ENCODE measurements at regions not wholly inside any gene's neighbourhood (a gene's known extent, or its start where the extent isn't known, plus 50 kb on each side); places are given as distances from the start of the nearest gene placed in this dataset.

DNA sequence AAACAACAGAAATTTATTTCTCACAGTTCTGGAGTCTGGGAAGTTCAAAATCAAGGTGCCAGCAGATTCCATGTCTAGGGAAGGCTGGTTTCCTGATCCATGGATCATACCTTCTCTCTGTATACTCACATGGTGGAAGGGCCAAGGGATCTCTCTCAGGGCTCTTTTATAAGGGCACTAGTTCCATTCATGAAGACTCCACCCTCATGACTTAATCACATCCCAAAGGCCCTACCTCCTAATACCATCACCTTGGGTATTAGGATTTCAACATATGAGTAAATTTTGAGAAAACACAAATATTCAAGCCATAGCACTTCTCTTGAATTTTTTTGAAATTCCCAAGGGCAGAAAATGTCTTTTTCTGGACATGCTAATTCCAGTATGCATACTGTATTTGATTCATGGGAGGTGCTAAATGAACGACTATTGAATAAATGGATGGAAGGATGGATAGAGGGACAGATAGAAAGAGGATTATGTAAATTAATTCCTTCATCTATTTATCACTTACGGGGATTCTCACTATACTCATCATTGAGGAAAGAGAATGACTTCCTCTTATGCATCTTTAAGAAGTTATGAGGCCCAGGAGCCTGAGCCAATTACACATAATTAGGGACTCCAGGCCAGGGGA is 182.8 kb downstream of the NRIP1 start:
- Histone ChIP-seq H3K4me3 (replicated peaks in 1 of 3) (no peak overlapping the region), H3K27me3 (no peaks in the 10 kb centered on the region), H3K27ac (no peak overlapping the region), H3K36me3 (no peaks in the 10 kb centered on the region), H3K4me1 (peaks cover 0 to 6% of the 10 kb centered on the region in 2 donors), H3K9me3 (no peaks in the 10 kb centered on the region)
- intact Hi-C loops (cut with DNase I), result no loop called here
- no peak for DNase-seq
- no peak for TF ChIP-seq POLR2A (IDR thresholded peaks at IDR 0.05)
- WGBS, 2 donors, result 89 to 92% methylated on average over 2 of the region's 2 CpGs

DNA sequence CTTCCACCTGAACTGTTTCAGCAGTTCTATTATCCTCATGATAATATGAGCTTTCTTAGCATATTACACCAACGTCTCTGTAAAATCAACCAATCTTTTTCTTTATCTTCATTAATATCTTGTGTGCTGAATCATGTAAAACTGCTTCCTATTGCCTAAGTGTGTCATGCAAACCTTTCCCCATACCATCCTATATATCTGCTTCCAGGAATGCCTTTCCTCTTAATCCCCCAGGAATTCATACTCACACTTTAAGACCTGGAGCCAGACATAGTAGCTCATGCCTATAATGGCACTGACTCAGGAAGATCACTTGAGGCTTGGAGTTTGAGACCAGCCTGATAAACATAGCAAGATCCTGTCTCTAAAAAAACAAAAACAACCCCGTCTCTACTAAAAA is 183.9 kb downstream of the NRIP1 start:
- TF ChIP-seq POLR2A (IDR thresholded peaks at IDR 0.05), result no peak
- TF ChIP-seq, protein P1, sequence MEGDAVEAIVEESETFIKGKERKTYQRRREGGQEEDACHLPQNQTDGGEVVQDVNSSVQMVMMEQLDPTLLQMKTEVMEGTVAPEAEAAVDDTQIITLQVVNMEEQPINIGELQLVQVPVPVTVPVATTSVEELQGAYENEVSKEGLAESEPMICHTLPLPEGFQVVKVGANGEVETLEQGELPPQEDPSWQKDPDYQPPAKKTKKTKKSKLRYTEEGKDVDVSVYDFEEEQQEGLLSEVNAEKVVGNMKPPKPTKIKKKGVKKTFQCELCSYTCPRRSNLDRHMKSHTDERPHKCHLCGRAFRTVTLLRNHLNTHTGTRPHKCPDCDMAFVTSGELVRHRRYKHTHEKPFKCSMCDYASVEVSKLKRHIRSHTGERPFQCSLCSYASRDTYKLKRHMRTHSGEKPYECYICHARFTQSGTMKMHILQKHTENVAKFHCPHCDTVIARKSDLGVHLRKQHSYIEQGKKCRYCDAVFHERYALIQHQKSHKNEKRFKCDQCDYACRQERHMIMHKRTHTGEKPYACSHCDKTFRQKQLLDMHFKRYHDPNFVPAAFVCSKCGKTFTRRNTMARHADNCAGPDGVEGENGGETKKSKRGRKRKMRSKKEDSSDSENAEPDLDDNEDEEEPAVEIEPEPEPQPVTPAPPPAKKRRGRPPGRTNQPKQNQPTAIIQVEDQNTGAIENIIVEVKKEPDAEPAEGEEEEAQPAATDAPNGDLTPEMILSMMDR (IDR thresholded peaks at IDR 0.05), result no peak
- no peaks in the 10 kb centered on the region for H3K9me3 ChIP-seq
- H3K27me3 ChIP-seq, result no peaks in the 10 kb centered on the region
- DNase-seq, result no peak
- WGBS, 2 donors, result 72 to 89% methylated on average over 2 of the region's 2 CpGs
- intact Hi-C loops (cut with DNase I), result no loop called here
- H3K27ac ChIP-seq, result no peak overlapping the region
- no peaks in the 10 kb centered on the region for H3K36me3 ChIP-seq
- no peak overlapping the region for H3K4me3 ChIP-seq (replicated peaks in 1 of 3)
- H3K4me1 ChIP-seq, result peaks cover 5 to 16% of the 10 kb centered on the region in 2 donors

DNA sequence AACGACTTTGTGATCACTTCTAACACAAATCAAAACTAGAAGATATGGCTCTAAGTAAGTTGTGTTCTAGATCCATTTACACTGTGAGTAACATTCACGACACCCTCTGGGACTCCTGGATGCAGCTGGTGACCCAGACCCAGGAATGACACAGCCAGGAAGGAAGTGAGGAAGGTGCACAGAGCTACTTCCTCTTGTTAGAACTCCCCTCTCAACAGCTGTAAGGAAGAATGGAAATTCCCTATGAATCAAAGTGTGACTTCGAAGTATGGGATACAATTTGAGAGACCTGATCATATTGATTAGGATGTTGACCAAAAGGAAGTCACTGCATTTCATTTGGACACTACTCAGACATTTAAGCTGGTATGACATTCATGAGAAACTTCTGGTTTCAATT is 185.3 kb downstream of the NRIP1 start:
- H3K27ac ChIP-seq, result no peak overlapping the region
- no peaks in the 10 kb centered on the region for H3K9me3 ChIP-seq
- H3K4me1 ChIP-seq, result peaks cover 18 to 24% of the 10 kb centered on the region in 2 donors
- intact Hi-C loops (cut with DNase I), result no loop called here
- no peaks in the 10 kb centered on the region for H3K27me3 ChIP-seq
- TF ChIP-seq POLR2A (IDR thresholded peaks at IDR 0.05), result no peak
- TF ChIP-seq, protein P1 (IDR thresholded peaks at IDR 0.05), result no peak
- no peak for DNase-seq
- H3K4me3 ChIP-seq (replicated peaks in 1 of 3), result no peak overlapping the region
- no peaks in the 10 kb centered on the region for H3K36me3 ChIP-seq
- 73 to 76% methylated on average over 3 of the region's 3 CpGs for WGBS, 2 donors

DNA sequence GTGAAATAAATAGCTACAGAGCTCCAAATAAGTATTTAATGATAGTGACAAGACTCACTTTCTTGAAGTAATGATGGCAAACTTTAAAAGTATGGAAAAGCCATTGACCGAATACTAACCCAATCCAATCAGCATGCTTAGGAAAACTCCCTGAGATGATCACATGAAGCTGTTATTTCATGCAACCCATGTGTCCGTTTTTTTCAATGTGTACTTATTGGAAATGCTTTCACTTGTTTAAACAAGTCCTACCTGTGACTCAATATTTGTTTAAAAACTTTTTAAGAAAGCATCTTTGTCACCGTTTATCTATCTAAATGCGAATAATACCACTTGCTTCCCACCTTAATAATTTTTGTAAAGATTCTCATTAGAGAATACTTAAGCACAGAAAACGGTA is 185.8 kb downstream of the NRIP1 start:
- intact Hi-C loops (cut with DNase I), result no loop called here
- Histone ChIP-seq H3K4me1 (peaks cover 18 to 24% of the 10 kb centered on the region in 2 donors), H3K27ac (no peak overlapping the region), H3K36me3 (no peaks in the 10 kb centered on the region), H3K4me3 (replicated peaks in 1 of 3) (no peak overlapping the region), H3K27me3 (no peaks in the 10 kb centered on the region), H3K9me3 (no peaks in the 10 kb centered on the region)
- 81 to 83% methylated on average over 5 of the region's 5 CpGs for WGBS, 2 donors
- TF ChIP-seq, protein P1 (IDR thresholded peaks at IDR 0.05), result no peak
- no peak for TF ChIP-seq POLR2A (IDR thresholded peaks at IDR 0.05)
- no peak for DNase-seq

DNA sequence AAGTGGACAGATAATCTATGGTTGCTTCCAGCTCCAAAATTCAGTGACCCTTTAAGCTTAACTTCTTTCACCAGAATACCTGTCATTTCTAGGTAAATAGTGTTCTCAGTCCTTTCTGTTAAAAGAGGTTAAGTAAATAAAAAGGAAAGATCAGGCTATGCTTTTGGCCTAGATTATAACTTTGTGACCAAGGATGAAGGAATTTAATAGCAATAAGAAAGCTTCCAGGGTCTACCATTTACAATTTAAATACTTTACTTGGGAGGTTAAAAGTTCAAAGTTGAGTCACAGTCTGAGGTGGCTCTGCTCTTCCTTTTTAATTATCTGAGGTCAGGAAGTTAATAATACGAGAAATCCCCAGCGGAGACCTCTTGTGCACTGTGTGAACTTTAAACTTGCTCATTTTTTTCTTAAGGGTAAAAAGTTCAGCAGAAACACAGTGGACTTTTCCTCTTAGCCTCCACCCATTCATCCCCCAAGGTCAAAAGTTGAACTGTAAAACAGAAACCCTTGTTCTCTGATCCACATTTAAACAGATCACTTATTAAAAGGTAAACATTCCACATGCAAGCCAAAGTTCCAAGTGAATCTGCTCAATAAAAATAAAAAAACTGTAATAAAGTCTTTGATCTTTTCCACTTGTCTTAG is 187.1 kb downstream of the NRIP1 start:
- no peaks in the 10 kb centered on the region for H3K27me3 ChIP-seq

More for the DNA sequence above, 187.1 kb downstream of the NRIP1 start:
- Histone ChIP-seq H3K36me3 (no peaks in the 10 kb centered on the region), H3K4me1 (peaks cover 18 to 24% of the 10 kb centered on the region in 2 donors), H3K9me3 (no peaks in the 10 kb centered on the region), H3K4me3 (replicated peaks in 1 of 3) (no peak overlapping the region), H3K27ac (no peak overlapping the region)
- no peak for DNase-seq
- TF ChIP-seq, protein P1 (IDR thresholded peaks at IDR 0.05), result no peak
- TF ChIP-seq POLR2A (IDR thresholded peaks at IDR 0.05), result no peak
- 61 to 78% methylated on average over 2 of the region's 2 CpGs for WGBS, 2 donors
- intact Hi-C loops (cut with DNase I), result no loop called here
